ENCODE measurements at regions not wholly inside any gene's neighbourhood (a gene's known extent, or its start where the extent isn't known, plus 50 kb on each side); places are given as distances from the start of the nearest gene placed in this dataset.

DNA sequence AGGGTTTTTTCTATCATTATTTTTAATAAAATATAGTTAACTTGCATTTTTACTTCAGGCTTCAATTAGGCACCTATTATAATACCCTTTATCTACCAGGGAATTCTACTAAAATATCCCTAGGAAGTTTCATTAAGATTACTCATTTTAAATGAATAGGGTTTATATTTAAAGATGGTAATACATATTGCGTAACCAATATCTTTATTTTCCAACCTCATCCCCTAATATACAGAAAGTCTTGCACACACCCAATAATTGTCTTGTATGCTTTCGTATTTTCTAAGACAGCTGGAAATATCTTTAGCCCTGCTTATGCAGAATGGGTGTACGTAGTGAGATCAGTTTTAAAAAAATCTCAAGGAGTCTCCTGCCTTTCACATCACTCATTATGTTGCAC lies 1186.8 kb downstream of the TECRL start:
- TF ChIP-seq POLR2A (IDR thresholded peaks at IDR 0.05; ENCODE audit: low read length) (no peak), GATA1 (IDR thresholded peaks at IDR 0.05; ENCODE audit: low read depth, low read length) (no peak)

All from erythroblast (primary cell).